HG02885 (cell line): ENCODE measurements at regions not wholly inside any gene's neighbourhood (a gene's known extent, or its start where the extent isn't known, plus 50 kb on each side); places are given as distances from the start of the nearest gene placed in this dataset.
A peak's percentile ranks its signal among the peaks of the same experiment; 100 is the strongest.
"Not testable (repeated sequence)": the region's sequence is repeated elsewhere in the genome, so short reads cannot be mapped to it uniquely, and the experiment has no call there.

ENCODE experiments used
- ATAC-seq: cut with Tn5 transposase; IDR thresholded peaks from one replicate; pipeline ENCODE4 v1.9.1; 2021; ENCODE audit warnings: mild to moderate bottlenecking; ENCODE audit not compliant: unreplicated experiment, poor library complexity

DNA sequence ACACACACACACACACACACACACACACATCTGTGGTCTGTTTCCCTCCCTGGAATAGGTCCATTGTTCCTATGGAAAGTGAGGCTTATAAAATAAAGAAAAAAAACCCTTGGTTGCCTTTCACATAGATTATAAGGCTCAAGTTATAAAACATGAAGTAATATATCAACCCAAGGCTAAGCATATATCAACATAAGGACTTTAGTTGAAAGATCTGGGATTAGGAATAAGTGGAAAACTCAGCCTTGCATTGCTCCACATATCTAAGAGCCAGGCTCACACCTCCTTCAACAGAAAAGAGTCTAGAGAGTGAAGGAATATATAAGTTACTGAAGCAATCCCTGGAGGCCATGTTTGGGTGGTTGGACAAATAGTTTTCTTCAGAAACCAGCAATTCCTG lies 235.0 kb downstream of the SUCLG1 start:
- ATAC-seq = no peak

DNA sequence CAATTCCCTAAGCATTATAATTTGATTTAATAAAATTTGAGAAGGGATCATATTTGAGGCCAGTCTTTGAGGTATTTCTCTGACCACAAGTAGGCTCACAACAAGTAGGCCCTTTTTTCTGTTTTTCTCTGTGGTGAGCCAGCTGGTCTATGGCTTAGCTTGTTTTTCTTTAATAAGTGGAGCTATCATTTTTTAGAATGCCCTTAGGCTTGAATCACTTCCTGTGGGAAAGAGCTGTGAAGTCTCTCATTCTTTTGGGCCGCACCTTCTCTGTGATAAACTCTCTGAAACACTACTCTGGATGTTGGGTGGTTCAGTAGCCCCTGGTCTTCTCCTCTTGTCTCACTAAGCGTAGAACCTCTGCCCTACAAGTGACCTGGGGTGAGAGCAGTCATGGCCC lies 235.9 kb downstream of the SUCLG1 start:
- ATAC-seq = no peak

DNA sequence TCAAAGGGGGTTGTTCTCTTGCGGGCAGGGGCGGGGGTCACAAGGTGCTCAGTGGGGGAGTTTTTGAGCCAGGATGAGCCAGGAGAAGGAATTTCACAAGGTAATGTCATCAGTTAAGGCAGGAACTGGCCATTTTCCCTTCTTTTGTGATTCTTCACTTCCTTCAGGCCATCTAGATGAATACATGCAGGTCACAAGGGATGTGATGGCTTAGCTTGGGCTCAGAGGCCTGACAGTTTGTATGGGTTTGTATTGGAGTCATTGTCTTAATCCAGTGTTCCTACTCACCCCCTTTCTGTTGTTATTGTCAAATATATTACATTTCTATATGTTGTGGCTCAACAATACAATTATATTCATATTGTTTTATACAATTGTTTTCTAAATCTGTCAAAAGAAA lies 238.0 kb downstream of the SUCLG1 start:
- not testable (repeated sequence) for ATAC-seq

DNA sequence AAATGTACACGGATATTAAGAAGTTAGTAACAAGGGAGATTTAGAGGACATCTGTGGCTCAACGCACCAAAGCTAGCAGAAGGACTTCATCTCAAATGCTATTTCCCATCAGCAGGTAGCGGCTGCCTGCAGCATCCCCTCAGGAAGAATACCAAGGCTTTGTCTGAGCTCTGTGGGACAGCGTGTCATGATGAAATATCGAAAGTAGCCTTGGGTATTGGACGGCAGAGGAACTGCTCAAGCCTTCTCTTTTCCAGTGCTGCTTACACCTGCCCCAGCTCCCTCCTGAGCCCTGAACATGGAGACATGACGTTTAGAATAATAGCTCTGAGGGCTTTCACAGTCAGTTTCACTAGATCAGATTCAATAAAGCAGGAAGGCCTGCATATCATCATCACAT lies 241.6 kb downstream of the SUCLG1 start:
- ATAC-seq = no peak

DNA sequence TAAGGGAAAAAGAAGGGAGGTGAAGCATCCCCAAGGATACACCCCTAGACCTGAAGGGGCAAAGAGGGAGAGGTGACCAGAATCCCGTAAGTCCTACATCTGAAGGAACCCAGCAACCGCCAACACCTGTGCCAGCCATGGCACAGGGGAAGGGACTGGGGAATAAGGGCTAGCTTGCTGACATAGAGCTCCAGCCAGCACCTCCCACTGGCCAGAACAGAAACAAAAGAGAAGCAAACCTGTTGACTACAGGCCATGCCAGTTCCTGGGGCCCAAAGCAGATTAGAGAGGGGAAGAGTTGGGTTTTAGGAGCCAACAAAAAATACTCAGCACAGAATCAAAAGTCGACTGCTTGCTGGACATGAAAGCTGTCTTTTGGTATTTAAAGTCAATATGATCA lies 244.6 kb downstream of the SUCLG1 start:
- ATAC-seq = no peak

DNA sequence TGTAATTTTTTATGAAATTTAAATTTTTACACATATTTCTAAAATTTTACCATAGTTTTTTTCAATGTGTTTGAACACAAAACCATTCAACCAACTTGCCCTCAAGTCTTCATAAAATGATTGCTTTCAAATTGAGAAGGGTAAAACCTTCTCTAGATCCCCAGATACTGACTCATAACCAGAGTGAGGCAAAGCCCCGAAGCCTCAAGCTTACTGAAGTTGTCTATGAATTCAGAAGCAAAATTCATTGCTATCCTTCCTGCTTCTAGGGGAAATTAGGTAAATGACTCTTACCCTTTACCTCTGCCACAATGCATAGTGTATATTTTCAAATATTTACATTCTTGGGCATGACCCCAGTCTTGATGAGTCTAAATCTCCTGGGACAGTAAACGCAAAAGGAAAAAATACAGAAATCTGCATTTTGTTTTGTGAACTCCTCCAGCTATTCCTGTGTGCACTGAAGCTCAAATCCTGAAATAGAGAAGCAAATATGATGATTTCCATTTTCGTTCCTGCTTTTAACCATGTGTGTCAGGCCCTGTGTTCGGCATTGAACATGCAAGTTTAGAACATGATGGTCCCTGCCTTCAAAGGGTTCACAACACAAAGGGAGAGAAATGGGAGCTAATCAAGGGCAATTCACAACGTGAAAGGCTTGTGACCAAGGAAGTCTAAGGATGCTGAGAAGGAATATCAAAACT lies 246.3 kb downstream of the SUCLG1 start:
- peak; percentile 93 for ATAC-seq

DNA sequence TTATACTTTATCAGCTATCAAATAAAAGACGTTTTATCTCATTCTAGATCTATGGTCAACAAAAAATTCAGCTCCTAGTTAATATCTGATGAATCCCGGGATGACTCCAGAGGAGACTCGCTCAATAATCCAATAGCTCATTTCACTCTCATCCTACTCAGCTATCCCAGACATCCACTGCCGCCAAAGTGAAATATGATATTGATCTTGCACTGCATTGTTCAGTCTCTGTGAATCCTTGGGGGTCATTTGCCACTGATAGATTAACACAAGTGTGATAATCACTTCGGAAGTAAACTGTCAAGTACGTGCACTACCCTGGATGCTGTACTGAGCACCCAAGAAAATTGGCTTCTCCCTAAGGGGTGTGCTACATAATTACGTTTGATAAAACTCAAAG lies 249.1 kb downstream of the SUCLG1 start:
- ATAC-seq = no peak

DNA sequence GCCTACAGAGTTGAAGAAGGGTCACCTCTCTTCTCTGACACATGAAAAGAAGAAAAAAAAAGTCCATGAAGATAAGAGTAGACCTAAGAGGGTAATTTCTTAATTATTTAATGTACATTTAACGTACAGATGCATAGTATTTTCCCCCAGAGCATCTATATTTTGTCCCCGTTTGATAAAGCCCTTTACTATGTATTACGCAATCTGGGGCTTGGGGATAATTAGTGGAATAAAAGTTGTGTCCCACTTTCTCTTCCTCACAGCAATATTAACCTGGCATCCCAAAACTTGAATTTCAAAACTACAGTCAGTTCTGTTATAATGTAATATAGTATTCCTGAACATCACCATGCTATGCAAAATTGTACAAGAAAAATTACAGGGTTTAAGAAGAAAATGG lies 254.1 kb downstream of the SUCLG1 start:
- ATAC-seq = no peak

DNA sequence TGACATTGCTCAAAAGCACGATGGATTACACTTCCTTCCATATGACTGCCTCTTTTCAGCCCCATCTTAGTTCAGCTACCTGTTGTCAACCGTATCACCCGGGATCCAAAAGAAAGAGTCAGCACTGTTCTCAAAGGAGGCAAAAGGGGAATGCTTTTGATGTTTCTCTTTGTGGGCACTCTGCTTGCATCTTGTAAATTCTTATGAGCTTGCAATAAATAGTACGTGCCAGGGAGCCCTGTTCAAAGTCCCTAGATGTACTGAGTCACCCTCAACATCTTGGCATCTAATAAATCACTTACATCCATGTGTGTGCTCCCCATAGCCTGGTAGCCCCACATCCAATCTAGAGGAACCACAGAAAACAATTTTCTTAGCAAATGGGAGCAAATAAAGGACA lies 256.9 kb downstream of the SUCLG1 start:
- ATAC-seq = no peak

DNA sequence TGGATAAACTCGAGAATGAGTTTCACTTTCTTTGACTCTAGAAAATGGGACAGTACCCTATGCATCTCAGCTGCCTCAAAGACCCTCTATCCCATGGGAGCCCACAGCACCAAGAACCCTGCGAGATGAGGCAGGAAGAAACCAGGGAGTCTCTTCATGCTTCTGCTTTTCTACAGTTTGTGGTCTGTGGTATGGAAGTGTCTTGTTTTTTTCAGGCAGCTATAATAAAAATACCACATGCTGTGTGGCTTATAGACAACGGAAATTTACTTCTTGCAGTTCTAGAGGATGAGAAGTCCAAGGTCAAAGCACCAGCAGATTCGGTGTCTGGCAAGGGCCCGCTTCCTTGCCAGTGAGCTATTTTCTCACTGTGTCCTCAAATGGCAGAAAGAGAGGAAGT lies 257.9 kb downstream of the SUCLG1 start:
- no peak for ATAC-seq

DNA sequence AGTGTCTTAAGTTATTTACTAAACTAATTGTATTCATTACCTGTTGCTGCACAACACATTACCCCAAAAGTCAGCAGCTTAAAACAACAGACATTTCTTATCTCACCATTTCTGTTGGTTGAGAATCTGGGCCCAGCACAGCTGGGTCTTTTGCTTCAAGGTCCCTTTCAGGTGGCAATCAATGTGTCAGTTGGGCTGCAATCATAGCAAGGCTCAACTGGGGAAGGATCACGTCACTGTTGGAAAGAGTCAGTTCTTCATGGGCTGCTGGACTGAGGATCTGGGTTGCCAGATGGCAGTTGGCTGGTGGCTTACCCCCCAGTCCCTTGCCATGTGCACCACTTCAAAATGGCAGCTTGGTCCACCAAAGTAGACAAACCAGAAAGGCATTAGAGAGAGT lies 261.2 kb downstream of the SUCLG1 start:
- no peak for ATAC-seq

DNA sequence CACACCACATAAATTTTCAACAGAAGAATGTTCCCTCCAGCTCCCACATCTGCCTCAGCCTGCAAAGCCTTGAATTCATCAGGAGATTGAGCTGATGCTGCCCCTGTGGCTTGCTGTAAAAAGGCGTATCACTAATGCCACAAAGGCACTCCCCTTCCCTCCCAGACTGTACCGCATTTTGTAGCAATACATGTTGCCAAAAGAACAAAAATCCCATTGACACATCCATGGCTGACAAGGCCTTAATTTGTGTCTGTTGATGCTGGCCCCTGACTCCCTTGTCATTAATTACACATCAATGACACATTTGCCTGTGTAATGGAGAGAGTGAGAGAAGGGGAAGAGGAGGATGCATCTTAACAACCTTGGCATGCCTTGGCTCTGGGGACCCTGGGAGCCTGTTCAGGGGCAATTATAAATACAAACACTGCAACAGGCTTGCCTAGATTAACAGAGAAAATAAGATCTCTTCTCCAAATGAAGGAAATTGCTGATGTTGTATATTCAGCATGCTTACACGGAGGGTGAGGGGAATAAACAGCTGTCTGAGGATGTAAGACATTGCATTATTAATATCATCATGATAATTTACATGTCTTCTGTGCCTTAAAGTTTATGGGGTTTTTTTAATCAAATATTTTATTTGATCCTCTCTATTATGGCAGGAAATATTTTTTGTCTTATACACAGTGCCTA lies 264.0 kb downstream of the SUCLG1 start:
- no peak for ATAC-seq

DNA sequence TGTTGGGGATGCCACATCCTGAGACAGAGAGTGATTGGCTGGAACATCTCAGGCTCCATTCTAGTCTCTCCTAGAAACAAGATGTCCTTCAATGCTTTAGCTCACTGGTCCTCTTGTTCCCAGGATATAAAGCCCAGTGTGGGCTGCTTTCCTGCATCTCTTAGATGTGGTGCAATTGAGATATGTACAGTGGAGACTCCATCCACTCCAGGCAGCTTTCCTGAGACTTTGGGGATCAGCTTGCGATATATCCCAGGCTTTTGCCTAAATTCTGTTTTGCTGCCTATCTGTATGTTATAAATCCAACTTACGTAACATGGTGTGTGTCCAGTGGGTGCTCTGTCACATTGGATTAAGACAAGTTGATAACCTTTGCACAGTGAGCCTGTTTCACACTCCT lies 264.9 kb downstream of the SUCLG1 start:
- no peak for ATAC-seq

DNA sequence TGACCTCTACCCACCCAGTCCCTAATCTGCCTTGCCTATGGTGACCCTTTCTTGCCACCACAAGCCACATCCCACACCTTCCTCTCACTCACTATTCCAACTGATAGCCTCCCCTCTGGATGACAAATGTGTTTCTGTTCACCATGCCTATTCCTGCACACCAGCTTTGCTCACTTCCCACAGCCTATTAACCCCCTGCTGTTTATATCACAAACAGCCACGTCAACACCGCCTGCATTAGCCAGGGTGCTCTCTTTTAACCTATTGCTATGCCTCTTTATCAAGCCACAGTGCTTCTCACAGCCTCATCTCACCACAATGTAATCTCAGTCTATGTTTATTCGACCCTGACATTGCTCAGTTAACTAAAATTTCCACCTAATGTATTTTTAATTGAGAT lies 271.8 kb downstream of the SUCLG1 start:
- no peak for ATAC-seq

DNA sequence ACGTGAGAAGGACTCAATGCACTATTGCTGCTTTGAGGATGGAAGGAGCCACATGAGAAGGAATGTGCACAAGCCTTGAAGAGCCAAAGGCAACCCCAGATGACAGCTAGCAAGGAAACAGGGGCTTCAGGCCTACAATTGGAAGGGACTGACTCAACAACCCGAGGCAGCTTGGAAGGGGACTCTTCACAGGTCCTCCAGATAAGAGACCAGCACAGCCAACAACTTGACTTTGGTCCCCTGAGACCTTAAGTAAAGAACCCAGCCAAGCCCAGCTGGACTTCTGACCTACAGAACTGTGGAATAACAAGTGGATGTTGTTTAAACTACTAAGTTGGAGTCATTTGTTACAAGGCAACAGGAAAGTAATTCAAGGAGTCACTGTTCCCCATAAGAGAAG lies 277.2 kb downstream of the SUCLG1 start:
- ATAC-seq = no peak

DNA sequence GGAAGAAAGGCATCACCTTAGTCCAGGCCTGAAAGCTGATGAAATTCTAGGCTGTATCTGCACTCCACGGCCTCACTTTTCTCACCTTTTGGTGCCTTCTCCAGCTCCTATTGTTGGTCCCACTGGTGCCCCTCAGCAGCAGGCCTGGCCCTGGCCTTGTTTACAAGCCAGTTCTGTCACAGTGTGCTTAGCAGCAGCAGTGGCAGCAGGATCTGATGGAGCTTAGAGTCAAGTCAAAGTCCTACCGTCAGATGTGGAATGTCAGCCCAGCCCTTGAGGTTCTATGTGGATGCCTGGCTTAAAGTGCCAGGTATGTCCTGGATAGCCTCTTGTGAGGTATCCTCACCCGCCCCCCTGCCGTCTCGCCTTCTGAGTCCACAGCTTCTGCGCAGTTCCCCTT lies 281.3 kb downstream of the SUCLG1 start:
- ATAC-seq = no peak

DNA sequence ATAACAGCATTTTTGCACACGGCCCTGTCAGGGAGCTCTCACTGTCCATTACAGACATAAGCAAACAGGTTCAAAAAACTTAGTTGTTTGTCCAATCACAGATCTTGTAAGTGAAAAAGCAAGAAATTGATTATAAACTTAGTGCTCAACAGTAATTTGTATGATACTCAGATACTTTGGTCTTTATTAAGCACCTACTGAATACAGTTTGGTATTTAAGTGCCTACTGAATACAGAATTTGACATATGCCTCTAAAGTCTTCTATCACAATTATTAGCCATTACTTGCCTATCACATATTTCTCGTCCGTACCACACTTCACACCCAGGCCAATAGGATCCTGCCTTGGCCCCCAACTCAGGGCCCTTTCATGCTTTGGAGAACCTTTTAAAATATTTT lies 283.1 kb downstream of the SUCLG1 start:
- no peak for ATAC-seq

DNA sequence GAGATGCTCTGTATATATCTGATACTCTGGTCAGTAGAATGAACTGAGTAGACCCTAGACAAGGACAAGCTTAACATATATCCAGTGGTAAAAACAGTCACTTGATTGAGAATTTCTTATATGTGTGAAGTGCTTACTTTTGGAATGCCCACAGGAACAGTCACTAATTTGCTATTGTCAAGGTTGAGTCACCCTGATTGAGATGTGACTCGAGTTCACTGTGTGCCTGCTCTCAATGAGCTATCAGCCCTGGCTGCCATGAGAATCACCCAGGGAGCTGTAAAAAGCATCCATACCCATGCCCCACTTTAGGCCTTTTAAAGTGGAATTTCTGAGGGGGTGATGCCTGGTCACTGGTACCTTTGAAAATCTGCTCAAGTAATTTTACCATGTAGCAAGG lies 283.7 kb downstream of the SUCLG1 start:
- no peak for ATAC-seq

DNA sequence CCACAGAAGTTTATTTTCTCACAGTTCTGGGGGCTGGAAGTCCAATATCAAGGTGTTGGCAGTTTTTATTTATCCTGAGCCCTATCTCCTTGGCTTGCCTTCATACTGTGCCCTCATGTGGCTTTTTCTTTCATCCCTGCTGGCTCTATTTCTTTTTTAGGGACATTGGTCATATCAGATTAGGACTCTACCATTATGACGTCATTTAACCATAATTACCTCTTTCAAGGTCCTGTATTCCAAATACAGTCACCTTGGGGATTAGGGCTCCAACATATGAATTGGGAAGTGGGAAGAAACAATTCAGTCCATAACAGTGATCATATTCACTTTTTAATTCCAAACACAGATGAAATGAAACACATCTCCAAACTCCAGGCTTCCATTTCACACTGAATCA lies 286.0 kb downstream of the SUCLG1 start:
- ATAC-seq = no peak

DNA sequence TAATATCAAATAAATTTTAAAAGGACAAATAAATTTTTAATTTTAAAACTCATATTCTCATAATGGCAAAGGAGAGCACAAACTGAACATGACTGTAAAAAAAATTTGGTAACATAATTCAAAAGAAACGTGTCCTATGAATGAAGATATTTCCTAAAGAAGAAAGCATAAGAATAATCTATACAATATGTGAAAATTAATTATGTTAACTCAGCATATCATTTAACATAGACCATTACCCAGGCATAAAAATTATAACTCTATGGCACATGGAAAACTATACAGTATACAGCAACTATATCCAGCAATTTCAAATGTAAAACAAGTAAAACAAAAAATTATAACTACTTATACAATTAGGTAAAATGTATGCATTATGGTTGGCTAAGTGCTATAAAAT lies 288.1 kb downstream of the SUCLG1 start:
- ATAC-seq = no peak

DNA sequence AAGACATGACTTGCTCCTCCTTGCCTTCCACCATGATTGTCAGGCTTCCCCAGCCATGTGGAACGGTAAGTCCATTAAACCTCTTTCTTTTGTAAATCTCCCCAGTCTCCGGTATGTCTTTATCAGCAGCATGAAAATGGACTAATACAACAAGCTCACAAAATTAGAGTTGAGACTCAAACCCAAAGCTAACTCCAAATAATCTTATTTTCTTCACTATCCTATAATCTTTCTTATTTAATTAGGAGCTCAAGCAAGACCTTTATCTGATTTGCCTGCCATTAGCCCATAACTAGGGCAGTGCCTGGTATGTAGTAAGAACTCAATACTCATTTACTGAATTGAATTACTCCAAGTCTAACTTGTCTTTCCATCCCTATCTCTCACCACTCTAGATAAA lies 289.2 kb downstream of the SUCLG1 start:
- ATAC-seq = no peak

DNA sequence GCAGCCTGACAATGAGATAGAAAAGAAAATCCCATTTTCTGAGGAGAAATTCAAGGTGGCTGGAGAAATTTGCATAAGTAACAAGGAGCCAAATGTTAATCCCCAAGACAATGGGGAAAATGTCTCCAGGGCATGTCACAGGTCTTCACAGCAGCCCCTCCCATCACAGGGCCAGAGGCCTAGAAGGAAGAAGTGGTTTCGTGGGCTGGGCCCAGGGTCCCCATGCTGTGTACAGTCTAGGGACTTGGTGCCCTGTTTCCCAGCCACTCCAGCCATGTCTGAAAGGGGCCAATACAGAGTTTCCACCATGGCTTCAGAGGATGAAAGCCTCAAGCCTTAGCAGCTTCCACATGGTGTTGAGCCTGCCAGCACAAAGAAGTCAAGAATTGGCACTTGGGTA lies 290.5 kb downstream of the SUCLG1 start:
- ATAC-seq = not testable (repeated sequence)
